ENCODE measurements at regions not wholly inside any gene's neighbourhood (a gene's known extent, or its start where the extent isn't known, plus 50 kb on each side); places are given as distances from the start of the nearest gene placed in this dataset.
"Not testable (repeated sequence)": the region's sequence is repeated elsewhere in the genome, so short reads cannot be mapped to it uniquely, and the experiment has no call there.

- CTCF ChIA-PET; DNase-seq (ENCODE audit: extremely low spot score); POLR2A ChIA-PET: not testable (repeated sequence)
Measured at GRCh38 chr5:122515210-122515609, 203.2 kb downstream of the SNCAIP start.

GRCh38 chr5:122515709-122516431 is 203.8 kb downstream of the SNCAIP start:
- TF ChIP-seq TARDBP (IDR thresholded peaks at IDR 0.05) (no peak), ARNT (IDR thresholded peaks at IDR 0.05) (no peak), ELF4 (IDR thresholded peaks at IDR 0.05) (no peak), NFRKB (IDR thresholded peaks at IDR 0.05) (no peak), LEF1 (IDR thresholded peaks at IDR 0.05; ENCODE audit: borderline replicate concordance) (no peak), ZNF384 (IDR thresholded peaks at IDR 0.05) (no peak), BHLHE40 (IDR thresholded peaks at IDR 0.05; ENCODE audit: borderline replicate concordance) (no peak), PKNOX1 (IDR thresholded peaks at IDR 0.05) (no peak), FOXM1 (IDR thresholded peaks at IDR 0.05; ENCODE audit: borderline replicate concordance) (no peak), FOXA1 (IDR thresholded peaks at IDR 0.05) (no peak), FOXK2 (IDR thresholded peaks at IDR 0.05) (no peak), L3MBTL2 (conservative IDR thresholded peaks at IDR 0.05) (no peak), HDGF (IDR thresholded peaks at IDR 0.05; ENCODE audit: borderline replicate concordance) (no peak), SP1 (IDR thresholded peaks at IDR 0.05) (no peak), SUZ12 (IDR thresholded peaks at IDR 0.05) (no peak)
- CTCF ChIA-PET: interaction anchor here (0.6 to 1.0 kb wide), 7 partner anchors 70 to 728 kb away, joined by 3 read pairs; no protein-coding TSS in a partner anchor
- peak; percentile 77 for DNase-seq (ENCODE audit: extremely low spot score)
- POLR2A ChIA-PET: no interaction called here

GRCh38 chr5:122516432-122516743 is 204.4 kb downstream of the SNCAIP start:
- ChIA-PET CTCF (interaction anchor here (0.6 to 1.0 kb wide), 7 partner anchors 70 to 727 kb away, joined by 3 read pairs; no protein-coding TSS in a partner anchor), POLR2A (no interaction called here)
- TF ChIP-seq CTBP1 (IDR thresholded peaks at IDR 0.05; ENCODE audit: borderline replicate concordance) (no peak), ARNT (IDR thresholded peaks at IDR 0.05) (no peak), FOXK2 (IDR thresholded peaks at IDR 0.05) (no peak), SP1 (IDR thresholded peaks at IDR 0.05) (no peak), FOXA1 (IDR thresholded peaks at IDR 0.05) (no peak), BHLHE40 (IDR thresholded peaks at IDR 0.05; ENCODE audit: borderline replicate concordance) (no peak), TARDBP (IDR thresholded peaks at IDR 0.05) (no peak), ZNF384 (IDR thresholded peaks at IDR 0.05) (no peak), ELF4 (IDR thresholded peaks at IDR 0.05) (no peak), HDGF (IDR thresholded peaks at IDR 0.05; ENCODE audit: borderline replicate concordance) (no peak), PKNOX1 (IDR thresholded peaks at IDR 0.05) (no peak), NFRKB (IDR thresholded peaks at IDR 0.05) (no peak), LEF1 (IDR thresholded peaks at IDR 0.05; ENCODE audit: borderline replicate concordance) (no peak), L3MBTL2 (conservative IDR thresholded peaks at IDR 0.05) (no peak), SUZ12 (IDR thresholded peaks at IDR 0.05) (no peak), FOXM1 (IDR thresholded peaks at IDR 0.05; ENCODE audit: borderline replicate concordance) (no peak)
- DNase-seq (ENCODE audit: extremely low spot score): no peak

- CTCF ChIA-PET: no interaction called here
- no peak for DNase-seq (ENCODE audit: extremely low spot score)
- POLR2A ChIA-PET: no interaction called here
- TF ChIP-seq LEF1 (IDR thresholded peaks at IDR 0.05; ENCODE audit: borderline replicate concordance): no peak
- no peak for TF ChIP-seq NFRKB (IDR thresholded peaks at IDR 0.05)
- no peak for TF ChIP-seq TARDBP (IDR thresholded peaks at IDR 0.05)
- TF ChIP-seq SP1 (IDR thresholded peaks at IDR 0.05): no peak
- no peak for TF ChIP-seq BHLHE40 (IDR thresholded peaks at IDR 0.05; ENCODE audit: borderline replicate concordance)
- TF ChIP-seq ZNF384 (IDR thresholded peaks at IDR 0.05): no peak
- TF ChIP-seq CTBP1 (IDR thresholded peaks at IDR 0.05; ENCODE audit: borderline replicate concordance): no peak
- TF ChIP-seq FOXM1 (IDR thresholded peaks at IDR 0.05; ENCODE audit: borderline replicate concordance): no peak
- no peak for TF ChIP-seq PKNOX1 (IDR thresholded peaks at IDR 0.05)
- TF ChIP-seq SUZ12 (IDR thresholded peaks at IDR 0.05): no peak
- no peak for TF ChIP-seq ARNT (IDR thresholded peaks at IDR 0.05)
- TF ChIP-seq FOXA1 (IDR thresholded peaks at IDR 0.05): no peak
- TF ChIP-seq L3MBTL2 (conservative IDR thresholded peaks at IDR 0.05): no peak
- no peak for TF ChIP-seq ELF4 (IDR thresholded peaks at IDR 0.05)
- TF ChIP-seq FOXK2 (IDR thresholded peaks at IDR 0.05): no peak
- TF ChIP-seq HDGF (IDR thresholded peaks at IDR 0.05; ENCODE audit: borderline replicate concordance): no peak
Measured at GRCh38 chr5:122517091-122517490, 205.1 kb downstream of the SNCAIP start.

- TF ChIP-seq ZNF384 (IDR thresholded peaks at IDR 0.05): no peak
- TF ChIP-seq LEF1 (IDR thresholded peaks at IDR 0.05; ENCODE audit: borderline replicate concordance): no peak
- TF ChIP-seq SP1 (IDR thresholded peaks at IDR 0.05): no peak
- no peak for TF ChIP-seq CTBP1 (IDR thresholded peaks at IDR 0.05; ENCODE audit: borderline replicate concordance)
- no peak for DNase-seq (ENCODE audit: extremely low spot score)
- ChIA-PET POLR2A (no interaction called here), CTCF (no interaction called here)
Measured at GRCh38 chr5:122523776-122524175, 211.7 kb downstream of the SNCAIP start.

GRCh38 chr5:122527547-122527946 is 215.5 kb downstream of the SNCAIP start:
- TF ChIP-seq NFRKB (IDR thresholded peaks at IDR 0.05): no peak
- no peak for TF ChIP-seq ELF4 (IDR thresholded peaks at IDR 0.05)
- TF ChIP-seq FOXA1 (IDR thresholded peaks at IDR 0.05): no peak
- no peak for DNase-seq (ENCODE audit: extremely low spot score)
- CTCF ChIA-PET: no interaction called here
- POLR2A ChIA-PET: no interaction called here
